ENCODE measurements at regions not wholly inside any gene's neighbourhood (a gene's known extent, or its start where the extent isn't known, plus 50 kb on each side); places are given as distances from the start of the nearest gene placed in this dataset.

GRCh38 chr5:124050120-124050770, 538.3 kb downstream of the CSNK1G3 start:
- TF ChIP-seq ZFX (IDR thresholded peaks at IDR 0.05; ENCODE audit: borderline replicate concordance) (no peak), CTCF (IDR thresholded peaks at IDR 0.05) (no peak)
- no peak overlapping the region for H3K27ac ChIP-seq

- H3K27ac ChIP-seq, result no peak overlapping the region
- TF ChIP-seq CTCF (IDR thresholded peaks at IDR 0.05) (no peak), ZFX (IDR thresholded peaks at IDR 0.05; ENCODE audit: borderline replicate concordance) (no peak)
These were observed 533.4 kb downstream of the CSNK1G3 start for GRCh38 chr5:124045412-124045811.

DNA sequence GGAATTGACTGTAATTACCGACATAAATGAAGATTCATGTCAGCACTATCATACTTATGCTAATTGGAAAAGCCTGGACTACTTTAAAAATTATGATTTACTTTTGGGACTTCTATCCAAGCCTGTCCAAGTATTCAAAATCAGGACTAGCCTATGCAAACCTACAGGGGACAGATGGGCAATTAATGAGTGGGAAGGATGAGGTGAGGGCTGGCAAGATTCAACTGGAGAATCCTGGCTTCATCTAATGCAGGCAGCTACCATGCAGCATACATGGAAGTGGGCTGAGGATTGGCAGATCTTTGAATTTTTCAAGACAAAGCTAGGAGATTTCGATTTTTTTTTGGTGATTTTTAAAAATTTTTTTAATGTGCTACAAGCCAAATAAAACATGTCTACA, 532.6 kb downstream of the CSNK1G3 start:
- TF ChIP-seq ZFX (IDR thresholded peaks at IDR 0.05; ENCODE audit: borderline replicate concordance), result no peak
- no peak for TF ChIP-seq CTCF (IDR thresholded peaks at IDR 0.05)
- H3K27ac ChIP-seq, result no peak overlapping the region

DNA sequence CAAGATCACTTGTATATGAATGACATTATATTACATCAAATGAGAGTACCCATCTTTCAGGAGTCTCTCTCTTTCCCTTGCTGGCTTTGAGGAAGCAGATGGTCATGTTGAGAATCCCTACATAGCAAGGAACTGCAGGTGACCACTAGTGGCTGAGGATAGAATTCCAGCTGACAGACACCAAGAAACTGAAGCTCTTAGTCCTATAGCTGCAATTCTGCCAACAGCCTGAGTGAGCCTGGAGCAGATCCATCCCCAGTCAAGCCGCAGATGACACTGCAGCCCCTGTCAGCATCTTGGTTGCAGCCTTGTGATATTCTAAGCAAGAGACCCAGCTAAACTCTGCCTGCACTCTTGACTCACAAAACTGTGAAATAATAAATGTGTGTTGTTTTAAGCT, 531.5 kb downstream of the CSNK1G3 start:
- no peak overlapping the region for H3K27ac ChIP-seq
- peak; percentile 21 for TF ChIP-seq CTCF (IDR thresholded peaks at IDR 0.05)
- TF ChIP-seq ZFX (IDR thresholded peaks at IDR 0.05; ENCODE audit: borderline replicate concordance), result no peak

DNA sequence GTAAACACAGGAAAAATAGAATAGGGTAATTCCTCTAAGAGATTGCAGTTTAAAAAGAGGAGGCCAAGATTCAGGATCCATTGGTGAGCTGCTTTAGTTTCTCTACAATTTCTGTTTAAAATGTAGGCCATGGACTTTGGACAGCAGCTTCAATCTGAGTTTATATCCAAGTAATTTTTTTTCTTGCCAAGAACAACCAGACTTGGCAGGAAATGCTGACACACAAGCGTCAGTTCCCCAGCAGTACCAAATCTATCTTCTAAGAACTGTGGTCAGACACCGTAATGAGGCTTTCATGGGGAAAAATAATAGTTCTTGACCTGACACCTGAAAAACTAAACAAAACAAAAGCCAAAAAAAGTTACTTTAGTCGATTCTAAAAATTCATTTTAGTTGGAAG, 528.8 kb downstream of the CSNK1G3 start:
- no peak overlapping the region for H3K27ac ChIP-seq
- TF ChIP-seq CTCF (IDR thresholded peaks at IDR 0.05) (no peak), ZFX (IDR thresholded peaks at IDR 0.05; ENCODE audit: borderline replicate concordance) (no peak)

DNA sequence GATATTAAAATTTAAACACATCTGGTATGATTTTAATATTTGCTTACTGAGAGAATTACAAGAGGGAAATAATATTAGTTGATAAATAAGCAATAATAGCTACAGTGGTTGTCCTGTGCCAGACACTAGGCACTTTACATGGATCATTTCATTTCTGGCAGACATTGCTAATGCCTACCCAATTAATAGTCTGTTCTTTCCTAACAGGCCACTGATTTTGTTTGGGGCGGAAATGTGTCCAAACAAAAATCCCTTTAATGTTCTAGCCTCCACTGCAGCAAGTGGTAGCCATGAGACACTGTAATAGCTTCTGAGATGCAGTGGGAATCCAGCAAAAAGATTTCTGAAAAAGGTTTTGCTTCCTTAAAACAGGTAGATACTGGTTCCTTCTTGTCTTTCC, 527.4 kb downstream of the CSNK1G3 start:
- no peak overlapping the region for H3K27ac ChIP-seq
- TF ChIP-seq ZFX (IDR thresholded peaks at IDR 0.05; ENCODE audit: borderline replicate concordance) (no peak), CTCF (IDR thresholded peaks at IDR 0.05) (no peak)

- H3K27ac ChIP-seq, result no peak overlapping the region
- TF ChIP-seq ZFX (IDR thresholded peaks at IDR 0.05; ENCODE audit: borderline replicate concordance), result no peak
- TF ChIP-seq CTCF (IDR thresholded peaks at IDR 0.05), result no peak
These were observed 524.8 kb downstream of the CSNK1G3 start for GRCh38 chr5:124036786-124037185.

All from 22Rv1 (cell line).